Motor neuron (in vitro differentiated cells): ENCODE measurements at regions not wholly inside any gene's neighbourhood (a gene's known extent, or its start where the extent isn't known, plus 50 kb on each side); places are given as distances from the start of the nearest gene placed in this dataset.
A peak's percentile ranks its signal among the peaks of the same experiment; 100 is the strongest.

ENCODE experiments used
- ATAC-seq, 8 experiments: fragments of 200-7000 bp; cut with Tn5 transposase; replicated peaks in 6 of 8; 2 replicates each; pipeline ENCODE4 v1.8.0; 2021; ENCODE audit warnings: mild to moderate bottlenecking in 8 of 8, moderate library complexity in 8 of 8
- H3K27ac ChIP-seq, 2 donors: fragments of 250-450 bp; sonication (Bioruptor Pico); 2 replicates each; pipeline ENCODE4 v1.9.0; 2021; ENCODE audit warnings: antibody characterized with exemption in 2 of 2, mild to moderate bottlenecking in 2 of 2, moderate library complexity in 1 of 2
- H3K4me1 ChIP-seq, 2 donors: fragments of 250-450 bp; sonication (Bioruptor Pico); replicated peaks in 1 of 2; 2 replicates each; pipeline ENCODE4 v1.6.1; 2021; ENCODE audit warnings: antibody characterized with exemption in 2 of 2, mild to moderate bottlenecking in 2 of 2, moderate library complexity in 1 of 2
- H3K4me3 ChIP-seq, 5 donors: fragments of 250-450 bp; sonication (Bioruptor Pico); 2 replicates each; pipeline ENCODE4 v1.9.0; 2021; ENCODE audit warnings: antibody characterized with exemption in 5 of 5, mild to moderate bottlenecking in 5 of 5, moderate library complexity in 4 of 5
- WGBS, 10 experiments: fragments of 450-650 bp; shearing (Covaris generic); methylation state at CpG; one replicate each; pipeline ENCODE4 v1.0.0; 2022; 5-methylcytosine and 5-hydroxymethylcytosine counted together
- in situ Hi-C, 9 experiments: fragments of 400-800 bp; cut with MboI; loops; one replicate each; pipeline ENCODE4 v1.15.0; 2021; ENCODE audit warnings: low sequenced_read_pairs in 9 of 9, low pct_unique_long_range_greater_than_20kb in 2 of 9; ENCODE audit not compliant: unreplicated experiment in 9 of 9

GRCh38 chr16:86667035-86667434 lies 88.7 kb downstream of the FOXL1 start:
- Histone ChIP-seq H3K4me3 (no peak overlapping the region), H3K4me1 (peaks cover 27 to 40% of the 10 kb centered on the region in 2 donors), H3K27ac (no peak overlapping the region)
- in situ Hi-C loops = no loop called here
- ATAC-seq = no peak
- 0 to 90% (median 77%) methylated on average over 1 to 3 of the region's 3 CpGs; no CpG with 5 or more reads in 3 of the 10 experiments for WGBS, 10 experiments

GRCh38 chr16:86668136-86668910 lies 90.0 kb downstream of the FOXL1 start:
- Histone ChIP-seq H3K4me3 (no peak overlapping the region), H3K4me1 (peaks cover 23 to 39% of the 10 kb centered on the region in 2 donors), H3K27ac (no peak overlapping the region)
- ATAC-seq = peak in 4 of 8 experiments; percentile 7 to 88 (median 82)
- in situ Hi-C loops = no loop called here
- WGBS, 10 experiments = 0 to 95% (median 40%) methylated on average over 1 to 6 of the region's 8 CpGs; no CpG with 5 or more reads in 1 of the 10 experiments

- no peak overlapping the region for H3K4me3 ChIP-seq
- H3K27ac ChIP-seq = peak overlapping the region in 1 of 2 donors; percentile 28
- peak in 3 of 8 experiments; percentile 4 to 11 (median 5) for ATAC-seq
- 52 to 100% (median 80%) methylated on average over 1 to 7 of the region's 10 CpGs; no CpG with 5 or more reads in 1 of the 10 experiments for WGBS, 10 experiments
- in situ Hi-C loops = no loop called here
- H3K4me1 ChIP-seq = peaks cover 23 to 39% of the 10 kb centered on the region in 2 donors
Measured at GRCh38 chr16:86669285-86669805, 91.0 kb downstream of the FOXL1 start.

GRCh38 chr16:86669937-86670749 lies 91.8 kb downstream of the FOXL1 start:
- Histone ChIP-seq H3K4me3 (no peak overlapping the region), H3K27ac (peak overlapping the region in 1 of 2 donors; percentile 28), H3K4me1 (peaks cover 23 to 39% of the 10 kb centered on the region in 2 donors)
- 10 to 92% (median 60%) methylated on average over 2 to 15 of the region's 30 CpGs; no CpG with 5 or more reads in 2 of the 10 experiments for WGBS, 10 experiments
- peak in 6 of 8 experiments; percentile 36 to 90 (median 86) for ATAC-seq
- in situ Hi-C loops = no loop called here

- in situ Hi-C loops = no loop called here
- no peak overlapping the region for H3K4me3 ChIP-seq
- H3K27ac ChIP-seq = no peak overlapping the region
- no peak for ATAC-seq
- peaks cover 23 to 39% of the 10 kb centered on the region in 2 donors for H3K4me1 ChIP-seq
- WGBS, 10 experiments = 40 to 100% (median 96%) methylated on average over 1 to 9 of the region's 11 CpGs; no CpG with 5 or more reads in 1 of the 10 experiments
Measured at GRCh38 chr16:86670750-86671234, 92.4 kb downstream of the FOXL1 start.

GRCh38 chr16:86671486-86672178 lies 93.3 kb downstream of the FOXL1 start:
- in situ Hi-C loops = no loop called here
- Histone ChIP-seq H3K4me3 (no peak overlapping the region), H3K27ac (no peak overlapping the region), H3K4me1 (peaks cover 28 to 43% of the 10 kb centered on the region in 2 donors)
- peak in 2 of 8 experiments; percentile 7 to 27 for ATAC-seq
- 8 to 90% (median 50%) methylated on average over 2 to 11 of the region's 15 CpGs for WGBS, 10 experiments

GRCh38 chr16:86672179-86672863 lies 94.0 kb downstream of the FOXL1 start:
- in situ Hi-C loops = no loop called here
- ATAC-seq = no peak
- 0 to 100% (median 87%) methylated on average over 2 to 10 of the region's 17 CpGs; no CpG with 5 or more reads in 2 of the 10 experiments for WGBS, 10 experiments
- Histone ChIP-seq H3K4me3 (no peak overlapping the region), H3K27ac (no peak overlapping the region), H3K4me1 (peaks cover 28 to 43% of the 10 kb centered on the region in 2 donors)

GRCh38 chr16:86673090-86673955 lies 95.0 kb downstream of the FOXL1 start:
- Histone ChIP-seq H3K4me1 (peaks cover 28 to 40% of the 10 kb centered on the region in 2 donors), H3K27ac (no peak overlapping the region), H3K4me3 (no peak overlapping the region)
- in situ Hi-C loops = no loop called here
- no peak for ATAC-seq
- 71 to 100% (median 85%) methylated on average over 1 to 4 of the region's 4 CpGs for WGBS, 10 experiments

GRCh38 chr16:86673956-86674453 lies 95.7 kb downstream of the FOXL1 start:
- in situ Hi-C loops = no loop called here
- WGBS, 10 experiments = 57 to 100% (median 92%) methylated on average over 1 to 3 of the region's 3 CpGs; no CpG with 5 or more reads in 1 of the 10 experiments
- Histone ChIP-seq H3K27ac (no peak overlapping the region), H3K4me3 (no peak overlapping the region), H3K4me1 (peaks cover 27 to 36% of the 10 kb centered on the region in 2 donors)
- no peak for ATAC-seq

- H3K27ac ChIP-seq = no peak overlapping the region
- in situ Hi-C loops = no loop called here
- WGBS, 10 experiments = 77% methylated on average over 2 of the region's 4 CpGs; no CpG with 5 or more reads in 9 of the 10 experiments
- no peak overlapping the region for H3K4me3 ChIP-seq
- peaks cover 12 to 15% of the 10 kb centered on the region in 2 donors for H3K4me1 ChIP-seq
- ATAC-seq = peak in 6 of 8 experiments; percentile 42 to 95 (median 94)
Measured at GRCh38 chr16:86676254-86676670, 97.9 kb downstream of the FOXL1 start.

- Histone ChIP-seq H3K4me1 (peaks cover 4 to 5% of the 10 kb centered on the region in 2 donors), H3K27ac (no peak overlapping the region), H3K4me3 (no peak overlapping the region)
- peak in 1 of 8 experiments; percentile 58 for ATAC-seq
- in situ Hi-C loops = no loop called here
- WGBS, 10 experiments = 57 to 100% (median 86%) methylated on average over 1 to 2 of the region's 2 CpGs; no CpG with 5 or more reads in 6 of the 10 experiments
Measured at GRCh38 chr16:86679490-86679889, 101.1 kb downstream of the FOXL1 start.
